Cardiac fibroblast (primary cell): ENCODE measurements at regions not wholly inside any gene's neighbourhood (a gene's known extent, or its start where the extent isn't known, plus 50 kb on each side); places are given as distances from the start of the nearest gene placed in this dataset.
"Not testable (repeated sequence)": the region's sequence is repeated elsewhere in the genome, so short reads cannot be mapped to it uniquely, and the experiment has no call there.

Experiments
- DNase-seq, 2 donors: peaks; one replicate each; pipeline versions ENCODE4 v3.0.0 to v3.0.0-alpha.2; 2010; ENCODE audit warnings: low read depth in 2 of 2
- H3K4me3 ChIP-seq, 2 donors: replicated peaks in 1 of 2; 1 replicate in 1 of 2; 2 replicates in 1 of 2; pipeline ENCODE4 v1.5.1; 2011; ENCODE audit warnings: low read depth in 2 of 2, low read length in 2 of 2, mild to moderate bottlenecking in 2 of 2, moderate library complexity in 1 of 2
- TF ChIP-seq, protein P1 (sequence below): IDR thresholded peaks from one replicate; pipeline ENCODE4 v1.5.1; 2011; ENCODE audit warnings: low read depth, mild to moderate bottlenecking, low read length, inconsistent platforms

DNA sequence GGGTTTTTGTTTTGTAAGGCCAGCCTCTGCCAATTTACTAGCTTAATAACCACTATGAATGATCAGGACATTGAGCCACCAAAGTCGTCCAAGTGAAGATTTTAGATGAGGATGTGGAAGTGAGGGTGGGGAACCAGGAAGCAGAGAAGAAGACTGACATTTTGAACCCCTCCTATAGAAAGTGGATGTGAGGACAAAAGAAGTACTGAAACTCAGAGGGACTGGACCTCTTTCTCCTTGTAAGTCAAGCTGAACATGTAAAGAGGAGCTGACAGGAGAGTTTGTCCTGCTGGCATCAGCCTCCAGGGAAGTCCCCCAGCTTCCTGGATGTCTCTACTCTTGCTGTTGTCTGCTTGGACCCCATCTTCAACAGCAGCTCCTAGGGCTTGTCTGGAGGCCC lies 338.2 kb upstream of the NCAM1 start:
- no peak overlapping the region for H3K4me3 ChIP-seq
- no peak for DNase-seq
- TF ChIP-seq, protein P1, sequence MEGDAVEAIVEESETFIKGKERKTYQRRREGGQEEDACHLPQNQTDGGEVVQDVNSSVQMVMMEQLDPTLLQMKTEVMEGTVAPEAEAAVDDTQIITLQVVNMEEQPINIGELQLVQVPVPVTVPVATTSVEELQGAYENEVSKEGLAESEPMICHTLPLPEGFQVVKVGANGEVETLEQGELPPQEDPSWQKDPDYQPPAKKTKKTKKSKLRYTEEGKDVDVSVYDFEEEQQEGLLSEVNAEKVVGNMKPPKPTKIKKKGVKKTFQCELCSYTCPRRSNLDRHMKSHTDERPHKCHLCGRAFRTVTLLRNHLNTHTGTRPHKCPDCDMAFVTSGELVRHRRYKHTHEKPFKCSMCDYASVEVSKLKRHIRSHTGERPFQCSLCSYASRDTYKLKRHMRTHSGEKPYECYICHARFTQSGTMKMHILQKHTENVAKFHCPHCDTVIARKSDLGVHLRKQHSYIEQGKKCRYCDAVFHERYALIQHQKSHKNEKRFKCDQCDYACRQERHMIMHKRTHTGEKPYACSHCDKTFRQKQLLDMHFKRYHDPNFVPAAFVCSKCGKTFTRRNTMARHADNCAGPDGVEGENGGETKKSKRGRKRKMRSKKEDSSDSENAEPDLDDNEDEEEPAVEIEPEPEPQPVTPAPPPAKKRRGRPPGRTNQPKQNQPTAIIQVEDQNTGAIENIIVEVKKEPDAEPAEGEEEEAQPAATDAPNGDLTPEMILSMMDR, result no peak

DNA sequence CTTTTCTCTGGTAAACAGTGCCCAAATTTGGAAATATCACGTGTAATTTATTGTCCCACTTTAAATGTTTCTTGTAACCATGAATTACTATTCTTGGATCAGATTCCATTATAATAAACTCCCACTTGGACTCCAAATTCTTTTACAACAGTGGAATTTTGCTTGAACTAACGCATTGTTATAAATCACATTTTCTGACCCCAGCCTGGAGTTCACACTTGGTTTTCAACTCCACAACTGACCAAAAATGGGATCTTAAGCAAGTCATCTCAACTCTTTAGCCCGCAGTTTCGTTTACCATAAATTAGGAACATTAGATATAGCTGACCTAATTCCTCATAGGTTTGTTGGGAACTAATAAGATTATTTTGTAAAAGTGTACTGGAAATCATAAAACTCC lies 336.8 kb upstream of the NCAM1 start:
- TF ChIP-seq, protein P1, result no peak
- DNase-seq, result no peak
- H3K4me3 ChIP-seq, result no peak overlapping the region

DNA sequence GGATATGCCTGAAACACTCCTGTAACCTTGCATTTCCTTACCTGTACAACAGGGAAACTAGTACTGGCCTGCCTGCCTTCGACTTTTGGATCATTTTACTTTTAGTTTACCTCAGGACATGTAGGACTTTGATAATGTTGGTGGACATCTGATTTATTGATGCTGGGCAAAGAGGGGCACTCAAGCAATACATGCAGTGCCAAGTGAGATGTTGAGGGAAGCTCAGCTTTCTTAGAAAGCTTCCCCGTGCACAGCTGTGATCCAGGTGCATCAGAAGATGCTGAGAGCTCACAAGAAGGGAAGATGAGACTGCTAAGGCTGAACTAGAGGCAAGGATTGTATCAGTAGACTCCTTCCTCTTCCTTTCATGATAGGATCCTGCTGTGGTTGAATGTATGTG lies 336.2 kb upstream of the NCAM1 start:
- not testable (repeated sequence) for H3K4me3 ChIP-seq, DNase-seq

DNA sequence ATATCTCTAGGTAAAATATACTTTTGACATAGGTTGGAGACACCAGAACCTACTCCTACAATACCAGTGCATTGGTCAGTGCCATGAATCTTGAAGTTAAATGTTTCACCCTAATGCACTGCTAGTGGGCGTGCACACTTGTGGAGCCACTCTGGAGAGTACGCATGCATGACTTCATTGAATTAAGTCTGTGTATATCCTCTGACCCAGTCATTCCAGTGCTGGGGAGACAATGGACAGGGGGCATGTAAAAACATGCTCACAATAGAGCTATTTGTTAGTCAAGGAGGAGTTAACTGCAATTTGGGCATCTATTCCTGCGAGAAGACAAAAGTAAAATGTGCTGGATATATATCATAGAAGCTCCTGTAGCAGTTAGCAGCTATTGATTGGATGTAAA lies 335.4 kb upstream of the NCAM1 start:
- no peak overlapping the region for H3K4me3 ChIP-seq
- TF ChIP-seq, protein P1, result no peak
- DNase-seq, result peak in 1 of 2 donors; percentile 10

DNA sequence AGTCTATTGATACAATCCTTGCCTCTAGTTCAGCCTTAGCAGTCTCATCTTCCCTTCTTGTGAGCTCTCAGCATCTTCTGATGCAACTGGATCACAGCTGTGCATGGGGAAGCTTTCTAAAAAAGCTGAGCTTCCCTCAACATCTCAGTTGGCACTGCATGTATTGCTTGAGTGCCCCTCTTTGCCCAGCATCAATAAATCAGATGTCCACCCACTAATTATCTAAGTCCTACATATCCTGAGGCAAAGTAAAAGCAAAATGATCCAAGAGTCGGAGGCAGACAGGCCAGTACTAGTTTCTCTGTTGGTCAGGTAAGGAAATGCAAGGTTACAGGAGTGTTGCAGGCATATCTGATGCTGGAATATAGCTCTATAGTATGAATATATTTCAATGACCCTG lies 334.5 kb upstream of the NCAM1 start:
- DNase-seq, result no peak
- TF ChIP-seq, protein P1, result no peak
- no peak overlapping the region for H3K4me3 ChIP-seq

DNA sequence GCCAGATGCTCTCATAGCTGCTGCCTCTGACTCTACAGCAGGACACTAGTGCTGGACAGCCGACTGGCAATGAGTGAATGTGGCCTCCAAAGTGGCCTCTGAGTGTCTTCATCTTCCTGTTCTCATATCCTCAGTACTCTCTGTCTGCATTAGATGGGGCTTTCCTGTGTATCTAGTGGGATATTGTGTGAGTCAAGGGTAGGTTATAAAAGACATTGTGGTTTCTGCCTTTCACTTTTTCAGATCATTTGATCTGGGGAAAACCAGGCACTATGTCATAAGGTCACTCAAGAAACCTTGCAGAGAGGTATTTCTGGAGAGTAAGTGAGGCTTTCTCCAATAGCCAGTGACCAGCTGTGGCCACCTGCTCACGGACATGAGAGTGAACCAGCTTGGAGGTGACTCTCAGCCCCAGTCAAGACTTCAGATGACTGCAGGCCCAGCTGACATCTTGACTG lies 333.6 kb upstream of the NCAM1 start:
- TF ChIP-seq, protein P1, result no peak
- no peak for DNase-seq
- no peak overlapping the region for H3K4me3 ChIP-seq

DNA sequence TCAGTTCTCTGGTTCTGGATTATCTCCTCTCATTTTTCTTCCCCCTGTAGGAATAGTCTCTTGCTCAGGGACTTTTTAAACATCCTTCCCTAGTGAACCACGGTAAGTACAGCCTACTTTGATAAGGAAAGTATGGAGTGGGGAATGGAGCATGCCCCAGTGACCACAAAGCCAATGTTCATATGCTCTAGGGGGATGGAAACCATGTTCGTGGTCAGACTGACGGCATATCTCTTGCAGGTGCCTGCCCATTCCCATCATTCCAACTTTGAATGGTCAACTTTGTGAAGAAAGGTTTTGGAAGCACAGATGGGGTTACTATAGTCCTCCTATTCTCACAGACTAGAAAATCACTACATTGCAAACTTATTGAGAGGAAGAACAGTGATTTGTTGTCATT lies 332.5 kb upstream of the NCAM1 start:
- no peak for DNase-seq
- H3K4me3 ChIP-seq, result no peak overlapping the region
- TF ChIP-seq, protein P1, result no peak
